ENCODE measurements at regions not wholly inside any gene's neighbourhood (a gene's known extent, or its start where the extent isn't known, plus 50 kb on each side); places are given as distances from the start of the nearest gene placed in this dataset.

DNA sequence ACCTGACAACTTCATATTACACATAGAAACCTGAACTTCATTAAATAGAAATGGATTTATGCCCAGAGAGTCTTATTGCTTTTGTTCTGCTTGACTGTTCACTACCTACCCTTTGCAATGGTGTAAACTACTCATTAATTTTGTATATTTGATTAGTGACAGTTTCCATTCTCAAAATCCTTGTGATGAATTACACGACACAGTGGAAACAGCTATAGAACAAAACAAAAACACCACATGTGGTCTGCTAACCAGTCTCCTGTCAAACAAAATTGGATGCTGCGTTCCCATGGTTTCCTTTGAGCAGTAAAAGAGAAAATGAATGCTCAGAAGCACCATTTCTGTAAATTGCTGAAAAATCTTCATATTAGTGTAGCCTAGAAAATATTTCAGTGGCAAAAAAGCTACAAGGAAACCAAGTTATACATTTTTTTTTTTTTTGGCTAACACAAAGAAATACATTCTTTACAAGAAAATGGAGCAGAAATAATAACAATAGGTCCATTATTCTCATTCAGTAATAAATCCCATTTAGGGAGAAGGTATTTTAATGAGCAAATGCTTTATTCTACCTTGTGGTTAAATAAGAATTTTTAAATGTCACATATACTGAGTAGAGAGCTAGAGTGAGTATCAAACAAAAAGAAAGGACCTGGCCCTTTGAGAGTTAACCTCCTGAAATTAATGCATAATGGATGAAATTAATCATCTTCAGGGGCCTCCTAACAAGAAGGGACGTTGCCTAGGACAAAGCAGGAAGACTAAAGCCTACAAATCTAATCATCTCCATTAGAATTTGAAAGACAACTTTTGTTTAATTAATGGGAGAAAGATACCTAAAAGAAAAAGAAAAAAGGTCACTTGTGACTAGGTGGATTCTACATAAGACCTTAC is 355.1 kb upstream of the ZC3H15 start:
- Histone ChIP-seq H3K4me2 (ENCODE audit: low read length) (peak overlapping the region; percentile 67), H3K27ac (ENCODE audit: low read length) (peak overlapping the region; percentile 87), H4K20me1 (ENCODE audit: low read length) (no peaks in the 10 kb centered on the region), H3F3A (ENCODE audit: low read length, unreplicated experiment) (peaks cover 7% of the 10 kb centered on the region), H3K4me1 (ENCODE audit: insufficient read depth, low read length) (peaks cover 45% of the 10 kb centered on the region), H3K9me3 (ENCODE audit: low read length) (no peaks in the 10 kb centered on the region), H3K36me3 (ENCODE audit: low read depth, low read length) (no peaks in the 10 kb centered on the region), H3K9me2 (replicated peaks; ENCODE audit: low read length) (no peaks in the 10 kb centered on the region), H3K27me3 (ENCODE audit: low read length) (no peaks in the 10 kb centered on the region), H2AFZ (ENCODE audit: low read length) (no peak overlapping the region), H3K9ac (ENCODE audit: low read length) (peak overlapping the region; percentile 35; the same call in 1 of the 2 replicates), H3K4me3 (ENCODE audit: low read length) (peak overlapping the region; percentile 20; the same call in 1 of the 2 replicates), H3K79me2 (ENCODE audit: low read length) (no peaks in the 10 kb centered on the region)
- POLR2A ChIA-PET (ENCODE audit: unreplicated experiment), result interaction anchor here (0.6 to 0.7 kb wide), 3 partner anchors 127 to 451 kb away, joined by 3 to 5 read pairs (median 4); no protein-coding TSS in a partner anchor
- no peak; the same call in none of the 2 replicates for ATAC-seq
- intact Hi-C loops (cut with micrococcal nuclease), result loop anchor here (2.0 to 10.0 kb wide), 4 partner anchors 126 to 384 kb away; no protein-coding TSS in a partner anchor
- TF ChIP-seq, protein P1, sequence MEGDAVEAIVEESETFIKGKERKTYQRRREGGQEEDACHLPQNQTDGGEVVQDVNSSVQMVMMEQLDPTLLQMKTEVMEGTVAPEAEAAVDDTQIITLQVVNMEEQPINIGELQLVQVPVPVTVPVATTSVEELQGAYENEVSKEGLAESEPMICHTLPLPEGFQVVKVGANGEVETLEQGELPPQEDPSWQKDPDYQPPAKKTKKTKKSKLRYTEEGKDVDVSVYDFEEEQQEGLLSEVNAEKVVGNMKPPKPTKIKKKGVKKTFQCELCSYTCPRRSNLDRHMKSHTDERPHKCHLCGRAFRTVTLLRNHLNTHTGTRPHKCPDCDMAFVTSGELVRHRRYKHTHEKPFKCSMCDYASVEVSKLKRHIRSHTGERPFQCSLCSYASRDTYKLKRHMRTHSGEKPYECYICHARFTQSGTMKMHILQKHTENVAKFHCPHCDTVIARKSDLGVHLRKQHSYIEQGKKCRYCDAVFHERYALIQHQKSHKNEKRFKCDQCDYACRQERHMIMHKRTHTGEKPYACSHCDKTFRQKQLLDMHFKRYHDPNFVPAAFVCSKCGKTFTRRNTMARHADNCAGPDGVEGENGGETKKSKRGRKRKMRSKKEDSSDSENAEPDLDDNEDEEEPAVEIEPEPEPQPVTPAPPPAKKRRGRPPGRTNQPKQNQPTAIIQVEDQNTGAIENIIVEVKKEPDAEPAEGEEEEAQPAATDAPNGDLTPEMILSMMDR (conservative IDR thresholded peaks at IDR 0.05; ENCODE audit: low read depth, low read length), result no peak
- TF ChIP-seq EZH2 (IDR thresholded peaks at IDR 0.05; ENCODE audit: low read length, unreplicated experiment) (no peak), EZH2phosphoT487 (IDR thresholded peaks at IDR 0.05; ENCODE audit: borderline replicate concordance, low read length) (no peak)
- CTCF ChIA-PET, result interaction anchor here (0.5 to 1.0 kb wide), 4 partner anchors 41 to 385 kb away, joined by 3 to 5 read pairs (median 3); no protein-coding TSS in a partner anchor
- BruUV-seq (replicated peaks), result TSS peak; percentile 70
- DNase-seq, result peak; percentile 27

DNA sequence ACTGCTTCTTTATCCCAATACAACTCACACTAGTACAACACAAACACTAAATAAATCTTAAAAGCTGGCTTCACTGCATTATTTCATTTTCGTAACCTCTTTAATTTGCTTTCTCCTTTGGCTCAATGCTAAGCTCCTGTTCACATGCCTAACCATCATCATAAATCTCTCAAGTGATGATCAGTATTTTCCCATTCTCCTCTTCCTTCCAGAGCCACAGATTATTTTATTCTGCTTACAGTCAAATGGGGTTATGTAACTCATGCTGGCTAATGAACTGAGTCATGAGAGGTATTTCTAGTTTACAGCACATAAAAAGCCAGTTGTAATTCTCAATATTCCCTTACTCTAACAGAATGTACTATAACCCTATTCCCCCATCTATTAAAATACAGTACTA is 350.4 kb upstream of the ZC3H15 start:
- no peak overlapping the region for H3K4me3 ChIP-seq (ENCODE audit: low read length)
- H3K4me2 ChIP-seq (ENCODE audit: low read length), result no peak overlapping the region
- CTCF ChIA-PET, result no interaction called here
- H3K9me2 ChIP-seq (replicated peaks; ENCODE audit: low read length), result no peaks in the 10 kb centered on the region
- no peaks in the 10 kb centered on the region for H4K20me1 ChIP-seq (ENCODE audit: low read length)
- H3F3A ChIP-seq (ENCODE audit: low read length, unreplicated experiment), result no peaks in the 10 kb centered on the region
- no peaks in the 10 kb centered on the region for H3K79me2 ChIP-seq (ENCODE audit: low read length)
- TF ChIP-seq EZH2phosphoT487 (IDR thresholded peaks at IDR 0.05; ENCODE audit: borderline replicate concordance, low read length) (no peak), EZH2 (IDR thresholded peaks at IDR 0.05; ENCODE audit: low read length, unreplicated experiment) (no peak)
- TF ChIP-seq, protein P1 (conservative IDR thresholded peaks at IDR 0.05; ENCODE audit: low read depth, low read length), result no peak
- no peak overlapping the region for H3K9ac ChIP-seq (ENCODE audit: low read length)
- no peaks in the 10 kb centered on the region for H3K27me3 ChIP-seq (ENCODE audit: low read length)
- intact Hi-C loops (cut with micrococcal nuclease), result loop anchor here (10.0 kb wide), 2 partner anchors 161 to 289 kb away; no protein-coding TSS in a partner anchor
- H3K27ac ChIP-seq (ENCODE audit: low read length), result no peak overlapping the region
- peaks cover 19% of the 10 kb centered on the region for H3K4me1 ChIP-seq (ENCODE audit: insufficient read depth, low read length)
- H2AFZ ChIP-seq (ENCODE audit: low read length), result no peak overlapping the region
- no peaks in the 10 kb centered on the region for H3K36me3 ChIP-seq (ENCODE audit: low read depth, low read length)
- ATAC-seq (peak; percentile 38; the same call in 1 of the 2 replicates), DNase-seq (peak; percentile 38)
- POLR2A ChIA-PET (ENCODE audit: unreplicated experiment), result no interaction called here
- H3K9me3 ChIP-seq (ENCODE audit: low read length), result no peaks in the 10 kb centered on the region
- no TSS peak for BruUV-seq (replicated peaks)

Measured in PC-3 (cell line).